RWPE1 (cell line): ENCODE measurements at regions not wholly inside any gene's neighbourhood (a gene's known extent, or its start where the extent isn't known, plus 50 kb on each side); places are given as distances from the start of the nearest gene placed in this dataset.

ENCODE experiments used
- CTCF ChIA-PET: fragments of 350-600 bp; sonication (Branson Sonifier 250); formaldehyde crosslinking; extraction: SDS; loops from one replicate; lab custom pipeline; 2021; lab: Yijun Ruan, JAX
- POLR2A ChIA-PET: fragments of 400-600 bp; formaldehyde crosslinking; extraction: SDS; loops from one replicate; lab custom pipeline; 2020; ENCODE audit warnings: antibody characterized with exemption; ENCODE audit not compliant: low non-redundant PET; lab: Yijun Ruan, JAX
- DNase-seq: peaks from one replicate; pipeline ENCODE4 v3.0.0; 2012; ENCODE audit warnings: low spot score
- H3K27ac ChIP-seq: fragments of 450-650 bp; 2 replicates; pipeline ENCODE4 v1.5.1; 2017
- TF ChIP-seq, protein P1 (sequence below): fragments of 450-650 bp; conservative IDR thresholded peaks from 2 replicates; pipeline ENCODE4 v1.5.1; 2017; ENCODE audit warnings: low read depth, mild to moderate bottlenecking

DNA sequence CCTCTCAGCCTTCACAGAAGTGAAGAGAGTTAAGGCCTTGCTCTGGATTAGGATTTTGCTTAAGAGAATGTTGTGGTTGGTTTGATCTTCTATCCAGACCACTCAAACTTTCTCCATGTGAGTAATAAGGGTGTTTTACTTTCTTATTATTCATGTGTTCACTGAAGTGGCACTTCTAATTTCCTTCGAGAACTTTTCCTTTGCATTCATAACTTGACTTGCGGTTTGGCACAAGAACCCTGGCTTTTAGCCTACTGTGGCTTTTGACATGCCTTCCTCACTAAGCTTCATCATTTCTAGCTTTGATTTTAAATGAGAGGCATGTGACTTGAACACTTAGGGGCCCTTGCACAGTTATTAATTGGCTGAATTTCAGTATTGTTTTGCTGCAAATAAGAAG is 166.1 kb upstream of the OPRM1 start:
- TF ChIP-seq, protein P1, sequence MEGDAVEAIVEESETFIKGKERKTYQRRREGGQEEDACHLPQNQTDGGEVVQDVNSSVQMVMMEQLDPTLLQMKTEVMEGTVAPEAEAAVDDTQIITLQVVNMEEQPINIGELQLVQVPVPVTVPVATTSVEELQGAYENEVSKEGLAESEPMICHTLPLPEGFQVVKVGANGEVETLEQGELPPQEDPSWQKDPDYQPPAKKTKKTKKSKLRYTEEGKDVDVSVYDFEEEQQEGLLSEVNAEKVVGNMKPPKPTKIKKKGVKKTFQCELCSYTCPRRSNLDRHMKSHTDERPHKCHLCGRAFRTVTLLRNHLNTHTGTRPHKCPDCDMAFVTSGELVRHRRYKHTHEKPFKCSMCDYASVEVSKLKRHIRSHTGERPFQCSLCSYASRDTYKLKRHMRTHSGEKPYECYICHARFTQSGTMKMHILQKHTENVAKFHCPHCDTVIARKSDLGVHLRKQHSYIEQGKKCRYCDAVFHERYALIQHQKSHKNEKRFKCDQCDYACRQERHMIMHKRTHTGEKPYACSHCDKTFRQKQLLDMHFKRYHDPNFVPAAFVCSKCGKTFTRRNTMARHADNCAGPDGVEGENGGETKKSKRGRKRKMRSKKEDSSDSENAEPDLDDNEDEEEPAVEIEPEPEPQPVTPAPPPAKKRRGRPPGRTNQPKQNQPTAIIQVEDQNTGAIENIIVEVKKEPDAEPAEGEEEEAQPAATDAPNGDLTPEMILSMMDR, result no peak
- no peak overlapping the region for H3K27ac ChIP-seq
- ChIA-PET POLR2A (no interaction called here), CTCF (no interaction called here)
- DNase-seq, result no peak

DNA sequence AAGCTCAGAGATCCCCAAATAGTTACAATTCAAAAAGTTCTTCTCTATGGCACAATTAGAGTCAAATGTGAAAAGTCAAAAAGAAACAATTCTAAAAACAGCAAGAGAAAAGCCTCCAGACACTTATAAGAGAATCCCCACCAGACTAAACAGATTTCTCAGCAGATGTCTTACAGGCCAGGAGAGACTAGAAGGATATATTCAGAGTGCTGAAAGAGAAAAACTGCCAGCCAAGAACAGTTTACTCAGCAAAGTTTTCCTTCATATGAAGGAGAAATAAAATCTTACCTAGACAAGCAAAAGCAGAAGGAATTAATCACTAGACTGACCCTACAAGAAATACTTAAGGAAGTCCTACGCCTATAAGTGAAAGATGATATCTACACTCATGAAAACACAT is 176.1 kb upstream of the OPRM1 start:
- no peak for DNase-seq
- TF ChIP-seq, protein P1, result no peak
- H3K27ac ChIP-seq, result no peak overlapping the region
- ChIA-PET POLR2A (no interaction called here), CTCF (interaction anchor here (0.6 kb wide), 1 partner anchor 578 kb away, joined by 3 read pairs; no protein-coding TSS in a partner anchor)

DNA sequence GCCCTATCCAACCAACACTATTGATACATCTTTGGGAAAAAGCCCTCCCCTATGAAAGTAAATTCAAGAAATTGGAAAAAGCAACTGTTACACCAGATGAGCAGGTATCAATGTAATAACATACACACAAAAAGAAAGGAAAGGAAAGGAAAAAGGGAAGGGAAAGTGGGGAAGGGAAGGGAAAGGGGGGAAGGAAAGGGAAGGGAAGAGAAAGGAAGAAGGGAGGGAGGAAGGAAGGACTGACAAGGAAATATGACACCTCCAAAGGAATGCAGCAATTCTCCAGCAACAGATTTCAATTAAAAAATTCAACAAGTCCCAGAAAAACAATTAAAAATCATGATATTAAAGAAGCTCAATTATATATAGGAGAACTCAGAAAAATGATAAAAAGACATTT is 176.9 kb upstream of the OPRM1 start:
- CTCF ChIA-PET, result no interaction called here
- TF ChIP-seq, protein P1, result no peak
- no peak overlapping the region for H3K27ac ChIP-seq
- no peak for DNase-seq
- POLR2A ChIA-PET, result no interaction called here

DNA sequence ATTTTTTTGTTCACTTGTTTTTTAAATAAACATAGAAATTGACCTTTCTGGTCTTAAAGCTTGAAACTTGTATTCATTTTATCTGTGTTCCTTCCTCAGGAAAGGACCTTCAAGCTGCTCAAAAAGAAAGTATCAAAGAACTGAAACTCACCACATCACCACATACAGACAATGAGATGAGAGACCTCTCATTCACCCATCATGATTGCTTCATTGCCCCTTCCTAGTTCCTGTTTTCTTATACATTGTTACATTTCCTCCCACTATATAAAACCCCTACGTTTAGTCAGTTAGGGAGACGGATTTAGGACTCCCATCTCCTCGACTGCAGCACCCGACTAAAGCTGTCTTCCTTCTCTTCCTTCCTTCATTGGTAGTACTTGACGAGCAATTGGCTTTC is 180.5 kb upstream of the OPRM1 start:
- TF ChIP-seq, protein P1, result no peak
- no peak for DNase-seq
- no peak overlapping the region for H3K27ac ChIP-seq
- ChIA-PET CTCF (no interaction called here), POLR2A (no interaction called here)

GRCh38 chr6:153856929-153857376 is 182.1 kb upstream of the OPRM1 start:
- no peak for DNase-seq
- POLR2A ChIA-PET, result no interaction called here
- TF ChIP-seq, protein P1, result no peak
- CTCF ChIA-PET, result no interaction called here
- no peak overlapping the region for H3K27ac ChIP-seq

DNA sequence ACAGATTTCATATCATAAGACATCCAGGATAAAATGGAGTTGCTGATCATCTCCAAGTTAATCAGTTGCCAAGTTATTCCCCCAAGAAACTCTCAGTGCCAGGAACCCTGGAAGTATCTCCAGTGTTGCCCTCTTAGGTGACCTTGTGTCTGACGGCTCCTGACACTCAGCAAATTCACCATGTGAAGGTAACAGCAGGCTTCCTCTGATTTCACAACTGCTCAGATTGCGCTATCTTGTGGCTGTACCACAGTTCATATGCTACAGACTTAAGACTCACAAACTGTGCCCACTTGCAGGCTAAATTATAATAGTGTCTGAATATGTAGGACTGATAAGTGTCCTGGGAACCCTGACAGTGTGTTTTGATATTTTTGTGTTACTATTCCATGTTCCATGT is 186.6 kb upstream of the OPRM1 start:
- CTCF ChIA-PET, result no interaction called here
- no peak overlapping the region for H3K27ac ChIP-seq
- POLR2A ChIA-PET, result no interaction called here
- no peak for DNase-seq
- TF ChIP-seq, protein P1, result no peak

DNA sequence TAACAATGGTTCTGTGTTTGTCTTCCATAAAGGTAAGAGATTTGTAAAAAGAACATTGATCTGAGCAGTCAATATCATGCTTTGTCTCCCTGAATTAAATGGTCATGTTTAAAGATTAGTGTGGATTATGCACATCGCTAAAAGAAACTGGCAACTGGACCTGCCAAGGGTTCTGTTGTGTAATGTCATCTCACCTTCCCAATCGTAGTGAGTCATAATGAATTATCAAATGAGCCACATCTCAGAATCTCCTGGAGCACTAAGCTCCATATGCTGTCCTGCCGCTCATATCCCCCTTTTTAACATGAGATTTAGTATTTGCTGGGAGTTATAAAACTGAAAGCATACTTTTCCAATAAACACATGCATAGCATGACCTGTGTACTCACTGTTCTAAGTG is 187.0 kb upstream of the OPRM1 start:
- TF ChIP-seq, protein P1, result no peak
- ChIA-PET POLR2A (no interaction called here), CTCF (no interaction called here)
- no peak overlapping the region for H3K27ac ChIP-seq
- no peak for DNase-seq
